ENCODE measurements at regions not wholly inside any gene's neighbourhood (a gene's known extent, or its start where the extent isn't known, plus 50 kb on each side); places are given as distances from the start of the nearest gene placed in this dataset.
"Not testable (repeated sequence)": the region's sequence is repeated elsewhere in the genome, so short reads cannot be mapped to it uniquely, and the experiment has no call there.

GRCh38 chr4:132269303-132269990, 879.6 kb upstream of the PCDH10 start:
- DNase-seq: no peak

GRCh38 chr4:132275583-132276121, 873.4 kb upstream of the PCDH10 start:
- DNase-seq: no peak

- no peak for DNase-seq
Measured at GRCh38 chr4:132276185-132276584, 872.9 kb upstream of the PCDH10 start.

GRCh38 chr4:132276989-132277388, 872.1 kb upstream of the PCDH10 start:
- DNase-seq: no peak

- DNase-seq: no peak
Measured at GRCh38 chr4:132281733-132282132, 867.4 kb upstream of the PCDH10 start.

GRCh38 chr4:132284910-132285426, 864.1 kb upstream of the PCDH10 start:
- no peak for DNase-seq

GRCh38 chr4:132297346-132297745, 851.7 kb upstream of the PCDH10 start:
- DNase-seq: no peak

GRCh38 chr4:132299841-132300240, 849.3 kb upstream of the PCDH10 start:
- no peak for DNase-seq

GRCh38 chr4:132312521-132312920, 836.6 kb upstream of the PCDH10 start:
- DNase-seq: no peak

GRCh38 chr4:132313852-132314251, 835.2 kb upstream of the PCDH10 start:
- no peak for DNase-seq

GRCh38 chr4:132316738-132317137, 832.4 kb upstream of the PCDH10 start:
- no peak for DNase-seq

- no peak for DNase-seq
Measured at GRCh38 chr4:132317923-132318322, 831.2 kb upstream of the PCDH10 start.

GRCh38 chr4:132328761-132329160, 820.3 kb upstream of the PCDH10 start:
- DNase-seq: no peak

- no peak for DNase-seq
Measured at GRCh38 chr4:132330994-132331393, 818.1 kb upstream of the PCDH10 start.

- no peak for DNase-seq
Measured at GRCh38 chr4:132332932-132333723, 816.0 kb upstream of the PCDH10 start.

- DNase-seq: no peak
Measured at GRCh38 chr4:132333724-132334047, 815.4 kb upstream of the PCDH10 start.

GRCh38 chr4:132334081-132334480, 815.0 kb upstream of the PCDH10 start:
- no peak for DNase-seq

GRCh38 chr4:132344924-132345828, 803.9 kb upstream of the PCDH10 start:
- peak; percentile 77 for DNase-seq

- DNase-seq: no peak
Measured at GRCh38 chr4:132346016-132346415, 803.1 kb upstream of the PCDH10 start.

GRCh38 chr4:132351606-132352005, 797.5 kb upstream of the PCDH10 start:
- not testable (repeated sequence) for DNase-seq

GRCh38 chr4:132382243-132382642, 766.9 kb upstream of the PCDH10 start:
- DNase-seq: no peak

GRCh38 chr4:132383571-132384199, 765.4 kb upstream of the PCDH10 start:
- DNase-seq: no peak

GRCh38 chr4:132384709-132385108, 764.4 kb upstream of the PCDH10 start:
- DNase-seq: no peak

All from NCI-H2227 treated with DMSO at 0.1 percent for 48 hours (cell line).